WTC11 (cell line): ENCODE measurements at regions not wholly inside any gene's neighbourhood (a gene's known extent, or its start where the extent isn't known, plus 50 kb on each side); places are given as distances from the start of the nearest gene placed in this dataset.

Source experiments
- ATAC-seq: fragments of 200-7000 bp; cut with Tn5 transposase; 2 replicates; pipeline ENCODE4 v1.10.0; 2021; ENCODE audit warnings: mild to moderate bottlenecking, moderate library complexity
- CTCF ChIA-PET: fragments of 300-600 bp; sonication (Branson Sonifier 250); formaldehyde crosslinking; loops from one replicate; lab custom pipeline; 2021; ENCODE audit warnings: antibody characterized with exemption; lab: Charles Lee
- POLR2A ChIA-PET: fragments of 350-600 bp; sonication (Branson Sonifier 250); formaldehyde crosslinking; loops from one replicate; lab custom pipeline; 2021; ENCODE audit warnings: antibody characterized with exemption; lab: Charles Lee
- DNase-seq: peaks from one replicate; pipeline ENCODE4 v3.0.0; 2021; ENCODE audit warnings: low spot score
- H3K27ac Mint-ChIP-seq: 2 replicates; pipeline ENCODE4 v1.8.0; 2021; ENCODE audit warnings: mixed read lengths
- H3K27me3 Mint-ChIP-seq: 2 replicates; pipeline ENCODE4 v1.8.0; 2021; ENCODE audit warnings: low read depth, mild to moderate bottlenecking, moderate library complexity, mixed read lengths
- H3K36me3 Mint-ChIP-seq: 2 replicates; pipeline ENCODE4 v1.8.0; 2021; ENCODE audit warnings: mixed read lengths
- H3K4me1 Mint-ChIP-seq: 2 replicates; pipeline ENCODE4 v1.8.0; 2022; ENCODE audit warnings: mixed read lengths
- H3K4me3 Mint-ChIP-seq: 2 replicates; pipeline ENCODE4 v1.8.0; 2021; ENCODE audit warnings: mild to moderate bottlenecking, moderate library complexity, mixed read lengths
- H3K9me3 Mint-ChIP-seq: 2 replicates; pipeline ENCODE4 v1.8.0; 2021; ENCODE audit warnings: mixed read lengths
- ATF1 ChIP-seq: sonication (generic); formaldehyde crosslinking; IDR thresholded peaks from 2 replicates; pipeline ENCODE4 v1.8.1; 2023; ENCODE audit warnings: mild to moderate bottlenecking, moderate library complexity, missing genetic modification reagents
- ATF3 ChIP-seq: sonication (generic); formaldehyde crosslinking; conservative IDR thresholded peaks from 2 replicates; pipeline ENCODE4 v1.8.1; 2022; ENCODE audit warnings: mild to moderate bottlenecking, missing genetic modification reagents
- ATF6 ChIP-seq: sonication (generic); formaldehyde crosslinking; IDR thresholded peaks from 2 replicates; pipeline ENCODE4 v1.8.1; 2023; ENCODE audit warnings: mild to moderate bottlenecking, missing genetic modification reagents
- CBFB ChIP-seq: sonication (generic); formaldehyde crosslinking; IDR thresholded peaks from 2 replicates; pipeline ENCODE4 v1.8.1; 2022; ENCODE audit warnings: mild to moderate bottlenecking, low read depth, missing genetic modification reagents
- E2F4 ChIP-seq: sonication (generic); formaldehyde crosslinking; IDR thresholded peaks from 2 replicates; pipeline ENCODE4 v1.8.1; 2022; ENCODE audit warnings: low read depth, mild to moderate bottlenecking, moderate library complexity, missing genetic modification reagents, borderline replicate concordance
- EMX1 ChIP-seq: fragments of 250-450 bp; sonication (Bioruptor Pico); IDR thresholded peaks from 2 replicates; pipeline ENCODE4 v1.8.0; 2021; ENCODE audit warnings: mild to moderate bottlenecking
- FOXP1 ChIP-seq: sonication (generic); formaldehyde crosslinking; IDR thresholded peaks from 2 replicates; pipeline ENCODE4 v1.8.0; 2022; ENCODE audit warnings: missing genetic modification reagents, mild to moderate bottlenecking, moderate library complexity, borderline replicate concordance
- FOXP4 ChIP-seq: sonication (generic); formaldehyde crosslinking; IDR thresholded peaks from 2 replicates; pipeline ENCODE4 v1.8.0; 2022; ENCODE audit warnings: mild to moderate bottlenecking, missing genetic modification reagents
- GABPB1 ChIP-seq: sonication (generic); formaldehyde crosslinking; IDR thresholded peaks from 2 replicates; pipeline ENCODE4 v1.8.1; 2023; ENCODE audit warnings: mild to moderate bottlenecking, missing genetic modification reagents
- IRF2 ChIP-seq: sonication (generic); formaldehyde crosslinking; IDR thresholded peaks from 2 replicates; pipeline ENCODE4 v1.8.0; 2022; ENCODE audit warnings: low read depth, missing genetic modification reagents, borderline replicate concordance
- KAT7 ChIP-seq: sonication (generic); formaldehyde crosslinking; IDR thresholded peaks from 2 replicates; pipeline ENCODE4 v1.8.1; 2023; ENCODE audit warnings: missing genetic modification reagents, mild to moderate bottlenecking, borderline replicate concordance
- MXD4 ChIP-seq: fragments of 250-450 bp; sonication (Bioruptor Pico); IDR thresholded peaks from 2 replicates; pipeline ENCODE4 v1.8.0; 2021; ENCODE audit warnings: mild to moderate bottlenecking, moderate library complexity, borderline replicate concordance
- MYBL2 ChIP-seq: sonication (generic); formaldehyde crosslinking; IDR thresholded peaks from 2 replicates; pipeline ENCODE4 v1.8.1; 2023; ENCODE audit warnings: mild to moderate bottlenecking, moderate library complexity, missing genetic modification reagents
- NFATC4 ChIP-seq: fragments of 250-450 bp; sonication (Bioruptor Pico); IDR thresholded peaks from 2 replicates; pipeline ENCODE4 v1.9.0; 2021; ENCODE audit warnings: mild to moderate bottlenecking
- NFE2L1 ChIP-seq: sonication (generic); formaldehyde crosslinking; IDR thresholded peaks from 2 replicates; pipeline ENCODE4 v1.8.1; 2023; ENCODE audit warnings: missing genetic modification reagents
- SMAD3 ChIP-seq: sonication (generic); formaldehyde crosslinking; IDR thresholded peaks from 2 replicates; pipeline ENCODE4 v1.8.0; 2022; ENCODE audit warnings: missing genetic modification reagents, mild to moderate bottlenecking, borderline replicate concordance
- SOX15 ChIP-seq: fragments of 250-450 bp; sonication (Bioruptor Pico); IDR thresholded peaks from 2 replicates; pipeline ENCODE4 v1.9.0; 2021; ENCODE audit warnings: mild to moderate bottlenecking
- ZMAT4 ChIP-seq: fragments of 250-450 bp; sonication (Bioruptor Pico); IDR thresholded peaks from 2 replicates; pipeline ENCODE4 v1.9.0; 2021; ENCODE audit warnings: mild to moderate bottlenecking
- ZNF219 ChIP-seq: sonication (generic); formaldehyde crosslinking; IDR thresholded peaks from 2 replicates; pipeline ENCODE4 v1.8.0; 2023; ENCODE audit warnings: missing genetic modification reagents, mild to moderate bottlenecking, borderline replicate concordance
- ZNF317 ChIP-seq: sonication (generic); formaldehyde crosslinking; IDR thresholded peaks from 2 replicates; pipeline ENCODE4 v1.8.1; 2023; ENCODE audit warnings: low read depth, mild to moderate bottlenecking, moderate library complexity, missing genetic modification reagents, borderline replicate concordance
- ZNF512 ChIP-seq: sonication (generic); formaldehyde crosslinking; IDR thresholded peaks from 2 replicates; pipeline ENCODE4 v1.8.1; 2022; ENCODE audit warnings: missing genetic modification reagents, borderline replicate concordance
- TF ChIP-seq, protein P1 (sequence below): sonication (generic); formaldehyde crosslinking; IDR thresholded peaks from 2 replicates; pipeline ENCODE4 v1.8.0; 2022; ENCODE audit warnings: mild to moderate bottlenecking, missing genetic modification reagents
- TF ChIP-seq, protein P2 (sequence below): sonication (generic); formaldehyde crosslinking; IDR thresholded peaks from 2 replicates; pipeline ENCODE4 v1.8.1; 2023; ENCODE audit warnings: mild to moderate bottlenecking, moderate library complexity, missing genetic modification reagents
- TF ChIP-seq, protein P3 (sequence below): sonication (generic); formaldehyde crosslinking; IDR thresholded peaks from 2 replicates; pipeline ENCODE4 v1.8.1; 2022; ENCODE audit warnings: low read depth, missing genetic modification reagents, borderline replicate concordance

- TF ChIP-seq ZNF512, result no peak
Observed at GRCh38 chr7:109308816-109309215, 739.1 kb downstream of the DNAJB9 start (continued).

DNA sequence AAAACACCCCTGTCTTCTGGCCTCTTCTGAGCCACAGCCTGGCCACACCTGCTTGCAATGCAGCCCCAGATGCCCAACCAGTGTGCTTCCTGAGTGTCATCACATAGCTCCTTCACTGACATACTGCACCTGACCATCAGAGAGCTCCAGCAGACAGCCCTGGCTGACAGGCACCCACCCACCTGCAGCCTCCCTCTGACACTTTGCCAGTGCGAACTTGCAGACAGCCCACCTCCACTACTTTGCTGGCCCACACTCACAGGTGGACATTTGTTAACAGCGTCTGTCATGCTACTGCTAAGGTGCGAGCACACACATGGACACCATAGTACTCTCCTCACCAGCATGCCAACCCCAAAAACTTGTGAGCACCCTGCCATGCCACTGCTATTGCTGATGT is 740.1 kb downstream of the DNAJB9 start:
- Mint-ChIP-seq H3K36me3 (peaks cover 30% of the 10 kb centered on the region), H3K27me3 (no peaks in the 10 kb centered on the region; the same call in 1 of the 2 replicates), H3K4me3 (no peak overlapping the region), H3K9me3 (peaks cover 48% of the 10 kb centered on the region), H3K4me1 (no peaks in the 10 kb centered on the region), H3K27ac (no peak overlapping the region)
- ATAC-seq (no peak), DNase-seq (no peak)
- CTCF ChIA-PET, result no interaction called here
- TF ChIP-seq, protein P1, sequence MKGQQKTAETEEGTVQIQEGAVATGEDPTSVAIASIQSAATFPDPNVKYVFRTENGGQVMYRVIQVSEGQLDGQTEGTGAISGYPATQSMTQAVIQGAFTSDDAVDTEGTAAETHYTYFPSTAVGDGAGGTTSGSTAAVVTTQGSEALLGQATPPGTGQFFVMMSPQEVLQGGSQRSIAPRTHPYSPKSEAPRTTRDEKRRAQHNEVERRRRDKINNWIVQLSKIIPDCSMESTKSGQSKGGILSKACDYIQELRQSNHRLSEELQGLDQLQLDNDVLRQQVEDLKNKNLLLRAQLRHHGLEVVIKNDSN (CRISPR knock-in tag), result no peak
- TF ChIP-seq MXD4 (CRISPR knock-in tag) (no peak), IRF2 (CRISPR knock-in tag) (no peak), FOXP1 (no peak), NFATC4 (CRISPR knock-in tag) (no peak), SOX15 (CRISPR knock-in tag) (no peak), SMAD3 (CRISPR knock-in tag) (no peak)
- TF ChIP-seq, protein P2, sequence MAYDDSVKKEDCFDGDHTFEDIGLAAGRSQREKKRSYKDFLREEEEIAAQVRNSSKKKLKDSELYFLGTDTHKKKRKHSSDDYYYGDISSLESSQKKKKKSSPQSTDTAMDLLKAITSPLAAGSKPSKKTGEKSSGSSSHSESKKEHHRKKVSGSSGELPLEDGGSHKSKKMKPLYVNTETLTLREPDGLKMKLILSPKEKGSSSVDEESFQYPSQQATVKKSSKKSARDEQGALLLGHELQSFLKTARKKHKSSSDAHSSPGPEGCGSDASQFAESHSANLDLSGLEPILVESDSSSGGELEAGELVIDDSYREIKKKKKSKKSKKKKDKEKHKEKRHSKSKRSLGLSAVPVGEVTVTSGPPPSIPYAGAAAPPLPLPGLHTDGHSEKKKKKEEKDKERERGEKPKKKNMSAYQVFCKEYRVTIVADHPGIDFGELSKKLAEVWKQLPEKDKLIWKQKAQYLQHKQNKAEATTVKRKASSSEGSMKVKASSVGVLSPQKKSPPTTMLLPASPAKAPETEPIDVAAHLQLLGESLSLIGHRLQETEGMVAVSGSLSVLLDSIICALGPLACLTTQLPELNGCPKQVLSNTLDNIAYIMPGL, result no peak
- TF ChIP-seq, all 79 proteins: peak for 0
- POLR2A ChIA-PET, result no interaction called here

DNA sequence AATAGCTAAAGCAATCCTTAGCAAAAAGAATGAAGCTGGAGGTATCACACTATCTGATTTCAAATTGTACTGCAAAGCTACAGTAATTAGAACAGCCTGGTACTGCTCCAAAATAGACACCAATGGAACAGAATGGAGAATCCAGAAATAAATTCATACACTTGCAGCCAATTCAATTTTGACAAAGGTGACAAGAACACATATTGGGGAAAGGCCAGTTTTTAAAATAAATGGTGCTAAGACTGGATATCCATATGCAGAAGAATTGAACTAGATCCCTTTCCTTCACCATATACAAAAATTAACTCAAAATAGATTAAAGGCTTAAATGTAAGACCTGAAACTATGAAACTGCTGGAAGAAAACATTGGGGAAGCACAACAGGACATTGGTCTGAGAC is 748.5 kb downstream of the DNAJB9 start:
- H3K4me1 Mint-ChIP-seq, result no peaks in the 10 kb centered on the region
- DNase-seq, result no peak
- H3K36me3 Mint-ChIP-seq, result no peaks in the 10 kb centered on the region
- ChIA-PET POLR2A (no interaction called here), CTCF (no interaction called here)
- H3K9me3 Mint-ChIP-seq, result no peaks in the 10 kb centered on the region
- H3K4me3 Mint-ChIP-seq, result no peak overlapping the region
- ATAC-seq, result no peak
- H3K27me3 Mint-ChIP-seq, result no peaks in the 10 kb centered on the region
- H3K27ac Mint-ChIP-seq, result no peak overlapping the region
- TF ChIP-seq ZNF317, result no peak
- TF ChIP-seq MYBL2 (CRISPR knock-in tag), result no peak
- no peak for TF ChIP-seq ATF3 (CRISPR knock-in tag)
- TF ChIP-seq ZNF219 (CRISPR knock-in tag), result no peak
- no peak for TF ChIP-seq FOXP4 (CRISPR knock-in tag)
- TF ChIP-seq ATF6 (CRISPR knock-in tag), result no peak
- no peak for TF ChIP-seq GABPB1
- TF ChIP-seq ZMAT4 (CRISPR knock-in tag), result no peak
- no peak for TF ChIP-seq NFE2L1 (CRISPR knock-in tag)
- TF ChIP-seq E2F4 (CRISPR knock-in tag), result no peak
- TF ChIP-seq KAT7 (CRISPR knock-in tag), result no peak
- TF ChIP-seq, protein P3, sequence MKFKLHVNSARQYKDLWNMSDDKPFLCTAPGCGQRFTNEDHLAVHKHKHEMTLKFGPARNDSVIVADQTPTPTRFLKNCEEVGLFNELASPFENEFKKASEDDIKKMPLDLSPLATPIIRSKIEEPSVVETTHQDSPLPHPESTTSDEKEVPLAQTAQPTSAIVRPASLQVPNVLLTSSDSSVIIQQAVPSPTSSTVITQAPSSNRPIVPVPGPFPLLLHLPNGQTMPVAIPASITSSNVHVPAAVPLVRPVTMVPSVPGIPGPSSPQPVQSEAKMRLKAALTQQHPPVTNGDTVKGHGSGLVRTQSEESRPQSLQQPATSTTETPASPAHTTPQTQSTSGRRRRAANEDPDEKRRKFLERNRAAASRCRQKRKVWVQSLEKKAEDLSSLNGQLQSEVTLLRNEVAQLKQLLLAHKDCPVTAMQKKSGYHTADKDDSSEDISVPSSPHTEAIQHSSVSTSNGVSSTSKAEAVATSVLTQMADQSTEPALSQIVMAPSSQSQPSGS (CRISPR knock-in tag), result no peak
- no peak for TF ChIP-seq CBFB (CRISPR knock-in tag)
- TF ChIP-seq ATF1 (CRISPR knock-in tag), result no peak
- no peak for TF ChIP-seq EMX1
